SK-N-SH (cell line): ENCODE measurements at regions not wholly inside any gene's neighbourhood (a gene's known extent, or its start where the extent isn't known, plus 50 kb on each side); places are given as distances from the start of the nearest gene placed in this dataset.

Source experiments
- CTCF ChIA-PET: fragments of 300-600, 350-600 bp; formaldehyde crosslinking; extraction: SDS; loops from one replicate; lab custom pipeline; 2021; lab: Yijun Ruan, JAX
- POLR2A ChIA-PET: fragments of 350-600 bp; sonication (Branson Sonifier 250); formaldehyde crosslinking; extraction: SDS; loops from one replicate; lab custom pipeline; 2020; ENCODE audit warnings: antibody characterized with exemption, inconsistent platforms; lab: Yijun Ruan, JAX
- DNase-seq: peaks from one replicate; pipeline ENCODE4 v3.0.0; 2012
- H2AFZ ChIP-seq: fragments of 200-600 bp; sonication (generic); 2 replicates; pipeline ENCODE4 v1.8.1; 2016; ENCODE audit warnings: antibody characterized with exemption, mild to moderate bottlenecking, low read depth
- H3F3A ChIP-seq: fragments of 200-600 bp; sonication (generic); replicated peaks from 2 replicates; pipeline ENCODE3; 2016; ENCODE audit warnings: antibody characterized with exemption, mild to moderate bottlenecking; ENCODE audit not compliant: insufficient read depth
- H3K27ac ChIP-seq, 2 experiments: fragments of 200-500 bp in 1 of 2; fragments of 200-600 bp in 1 of 2; sonication (Bioruptor generic) in 1 of 2; sonication (generic), shearing (Covaris generic) in 1 of 2; 2 replicates each; pipeline versions ENCODE4 v1.5.1 to v1.6.1; 2014 to 2016; ENCODE audit warnings: low read depth in 2 of 2, inconsistent platforms in 1 of 2, low read length in 1 of 2, mild to moderate bottlenecking in 1 of 2, mixed read lengths in 1 of 2
- H3K27me3 ChIP-seq: fragments of 200-600 bp; sonication (generic), shearing (Covaris generic); 2 replicates; pipeline ENCODE4 v1.6.1; 2016; ENCODE audit warnings: mixed run types; ENCODE audit not compliant: insufficient read depth
- H3K36me3 ChIP-seq, 2 experiments: fragments of 200-500 bp in 1 of 2; fragments of 200-600 bp in 1 of 2; sonication (Bioruptor generic) in 1 of 2; sonication (generic) in 1 of 2; replicated peaks in 1 of 2; 2 replicates each; pipeline versions ENCODE3 to v1.5.1; 2014 to 2016; ENCODE audit warnings: low read length in 1 of 2, mild to moderate bottlenecking in 1 of 2; ENCODE audit not compliant: insufficient read depth in 2 of 2, control insufficient read depth in 1 of 2
- H3K4me1 ChIP-seq, 2 experiments: fragments of 200-500 bp in 1 of 2; fragments of 200-600 bp in 1 of 2; sonication (Bioruptor generic) in 1 of 2; sonication (generic), shearing (Covaris generic) in 1 of 2; 2 replicates each; pipeline versions ENCODE4 v1.5.1 to v1.6.1; 2014 to 2016; ENCODE audit warnings: low read depth in 1 of 2, low read length in 1 of 2, mixed run types in 1 of 2; ENCODE audit not compliant: insufficient read depth in 2 of 2, control insufficient read depth in 1 of 2
- H3K4me2 ChIP-seq: fragments of 200-600 bp; sonication (generic), shearing (Covaris generic); 2 replicates; pipeline ENCODE4 v1.6.1; 2017; ENCODE audit warnings: mixed run types
- H3K4me3 ChIP-seq, 2 experiments: fragments of 200-500 bp in 1 of 2; fragments of 200-600 bp in 1 of 2; sonication (Bioruptor generic) in 1 of 2; sonication (generic), shearing (Covaris generic) in 1 of 2; 2 replicates each; pipeline versions ENCODE4 v1.5.1 to v1.8.1; 2014 to 2016; ENCODE audit warnings: low read depth in 2 of 2, inconsistent platforms in 1 of 2, low read length in 1 of 2, mild to moderate bottlenecking in 1 of 2, mixed read lengths in 1 of 2, moderate library complexity in 1 of 2
- H3K79me2 ChIP-seq: fragments of 200-600 bp; sonication (generic); 2 replicates; pipeline ENCODE4 v1.8.1; 2017; ENCODE audit warnings: mild to moderate bottlenecking; ENCODE audit not compliant: insufficient read depth
- H3K9ac ChIP-seq: fragments of 200-600 bp; sonication (generic); 2 replicates; pipeline ENCODE4 v1.6.1; 2017; ENCODE audit warnings: mixed run types
- H3K9me2 ChIP-seq: fragments of 200-600 bp; sonication (generic); 2 replicates; pipeline ENCODE4 v1.6.1; 2017; ENCODE audit warnings: mixed run types
- H3K9me3 ChIP-seq: fragments of 200-600 bp; sonication (generic); 2 replicates; pipeline ENCODE4 v1.6.1; 2017; ENCODE audit warnings: mixed run types, mild to moderate bottlenecking, moderate library complexity
- H4K20me1 ChIP-seq: fragments of 200-600 bp; sonication (generic); 2 replicates; pipeline ENCODE4 v1.6.1; 2017; ENCODE audit warnings: mild to moderate bottlenecking, mixed run types; ENCODE audit not compliant: insufficient read depth
- CHD2 ChIP-seq: fragments of 150-350 bp; IDR thresholded peaks from 2 replicates; pipeline ENCODE4 v1.6.1; 2018; ENCODE audit warnings: low read length; ENCODE audit not compliant: partially characterized antibody
- CTCF ChIP-seq: fragments of 200-600 bp; sonication (generic); IDR thresholded peaks from 2 replicates; pipeline ENCODE4 v1.6.1; 2017; ENCODE audit warnings: antibody characterized with exemption, mild to moderate bottlenecking, moderate library complexity
- EP300 ChIP-seq, 2 experiments: IDR thresholded peaks; 2 replicates each; pipeline versions ENCODE4 v1.4.0 to v1.6.1; 2012; ENCODE audit warnings: borderline replicate concordance in 1 of 2, low read depth in 1 of 2, low read length in 1 of 2
- FOXJ3 ChIP-seq: sonication (generic); formaldehyde crosslinking; IDR thresholded peaks from 2 replicates; pipeline ENCODE4 v1.5.1; 2020; ENCODE audit warnings: mild to moderate bottlenecking, missing genetic modification reagents
- FOXM1 ChIP-seq: IDR thresholded peaks from 2 replicates; pipeline ENCODE4 v1.4.0; 2012; ENCODE audit warnings: low read depth, mild to moderate bottlenecking
- GATA2 ChIP-seq: sonication (generic); formaldehyde crosslinking; IDR thresholded peaks from 2 replicates; pipeline ENCODE4 v1.5.0; 2020; ENCODE audit warnings: mild to moderate bottlenecking, missing genetic modification reagents
- JUND ChIP-seq: IDR thresholded peaks from 2 replicates; pipeline ENCODE4 v1.4.0; 2012
- MEF2A ChIP-seq: IDR thresholded peaks from 2 replicates; pipeline ENCODE4 v1.4.0; 2012; ENCODE audit warnings: low read depth, borderline replicate concordance
- NFIC ChIP-seq: IDR thresholded peaks from 2 replicates; pipeline ENCODE4 v1.4.0; 2012; ENCODE audit warnings: borderline replicate concordance
- NRF1 ChIP-seq: IDR thresholded peaks from 2 replicates; pipeline ENCODE4 v1.6.1; 2012; ENCODE audit warnings: low read depth, mild to moderate bottlenecking, low read length
- PBX3 ChIP-seq: IDR thresholded peaks from 2 replicates; pipeline ENCODE4; 2012
- POLR2AphosphoS5 ChIP-seq: IDR thresholded peaks from 2 replicates; pipeline ENCODE4 v1.6.1; 2012; ENCODE audit warnings: low read depth, low read length
- RAD21 ChIP-seq: IDR thresholded peaks from 2 replicates; pipeline ENCODE4 v1.6.1; 2012; ENCODE audit warnings: mild to moderate bottlenecking, low read length
- RCOR1 ChIP-seq: fragments of 150-350 bp; IDR thresholded peaks from 2 replicates; pipeline ENCODE4 v1.6.1; 2017; ENCODE audit warnings: antibody characterized with exemption, low read length
- RFX5 ChIP-seq: IDR thresholded peaks from 2 replicates; pipeline ENCODE4 v1.6.1; 2012; ENCODE audit warnings: mild to moderate bottlenecking, improper control_type of control experiment, low read length
- TAF1 ChIP-seq: IDR thresholded peaks from 2 replicates; pipeline ENCODE4 v1.6.1; 2012; ENCODE audit warnings: low read depth, mild to moderate bottlenecking, low read length, moderate library complexity, borderline replicate concordance
- TCF12 ChIP-seq: IDR thresholded peaks from 2 replicates; pipeline ENCODE4 v1.4.0; 2012
- TEAD4 ChIP-seq: IDR thresholded peaks from 2 replicates; pipeline ENCODE4 v1.4.0; 2012; ENCODE audit warnings: mild to moderate bottlenecking, borderline replicate concordance; ENCODE audit not compliant: insufficient read depth
- USF1 ChIP-seq: IDR thresholded peaks from 2 replicates; pipeline ENCODE4 v1.4.0; 2012; ENCODE audit warnings: low read depth, borderline replicate concordance
- YY1 ChIP-seq: IDR thresholded peaks from 2 replicates; pipeline ENCODE4 v1.4.0; 2012; ENCODE audit warnings: low read depth, mild to moderate bottlenecking
- WGBS: methylation state at CpG from one replicate; pipeline ENCODE4 v1.1.6; 2017; ENCODE audit warnings: low lambda C conversion rate; 5-methylcytosine and 5-hydroxymethylcytosine counted together

- CTCF ChIA-PET = no interaction called here
- DNase-seq = no peak
Observed at GRCh38 chr2:175827856-175828255, 174.2 kb downstream of the LNPK start.

DNA sequence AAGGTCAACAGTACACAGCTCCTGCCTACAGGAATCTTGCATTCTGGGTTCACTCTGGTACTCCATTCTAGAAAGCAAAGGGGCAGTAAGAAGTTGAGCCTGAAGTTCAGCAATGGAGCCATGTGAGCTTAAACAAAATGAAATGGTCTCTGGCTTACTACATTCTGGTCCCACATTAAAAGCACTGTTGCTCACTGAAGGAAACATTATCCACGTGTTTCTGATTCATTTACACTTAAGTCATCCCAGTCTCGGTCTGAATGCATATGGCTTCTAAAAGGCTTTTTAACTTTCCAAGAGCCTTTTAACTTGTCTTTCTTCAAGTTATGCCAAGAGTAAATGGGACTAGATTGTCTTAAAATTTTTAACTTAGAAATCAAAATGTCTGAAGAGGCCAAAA lies 177.8 kb downstream of the LNPK start:
- Histone ChIP-seq H2AFZ (no peak overlapping the region), H3K9ac (no peak overlapping the region)

More at GRCh38 chr2:175827856-175828255, 174.2 kb downstream of the LNPK start:
- Histone ChIP-seq H3K4me1 (no peaks in the 10 kb centered on the region), H3K9me2 (no peaks in the 10 kb centered on the region), H3K9me3 (no peaks in the 10 kb centered on the region), H4K20me1 (no peaks in the 10 kb centered on the region), H3K4me3 (no peak overlapping the region), H3K27me3 (no peaks in the 10 kb centered on the region), H3K4me2 (no peak overlapping the region), H3K36me3 (no peaks in the 10 kb centered on the region), H3K9ac (no peak overlapping the region), H3F3A (no peaks in the 10 kb centered on the region), H3K27ac (no peak overlapping the region), H2AFZ (no peak overlapping the region), H3K79me2 (no peaks in the 10 kb centered on the region)
- 21% methylated on average over 2 of the region's 2 CpGs for WGBS
- no peak for TF ChIP-seq FOXM1
- TF ChIP-seq TEAD4 = no peak
- no peak for TF ChIP-seq CTCF
- no peak for TF ChIP-seq MEF2A
- POLR2A ChIA-PET = no interaction called here

More for the DNA sequence above, 177.8 kb downstream of the LNPK start:
- H3K4me2 ChIP-seq = no peak overlapping the region
- no peaks in the 10 kb centered on the region for H3K9me3 ChIP-seq
- H3K79me2 ChIP-seq = no peaks in the 10 kb centered on the region
- no peaks in the 10 kb centered on the region for H3K36me3 ChIP-seq
- H3K4me3 ChIP-seq = no peak overlapping the region
- 34% methylated on average over 2 of the region's 2 CpGs for WGBS
- H3F3A ChIP-seq = no peaks in the 10 kb centered on the region
- ChIA-PET POLR2A (no interaction called here), CTCF (interaction anchor here (1.2 to 1.5 kb wide), 2 partner anchors 12 to 23 kb away, joined by 3 read pairs; no protein-coding TSS in a partner anchor)
- DNase-seq = no peak
- no peaks in the 10 kb centered on the region for H3K4me1 ChIP-seq
- no peaks in the 10 kb centered on the region for H4K20me1 ChIP-seq
- no peaks in the 10 kb centered on the region for H3K27me3 ChIP-seq
- no peaks in the 10 kb centered on the region for H3K9me2 ChIP-seq
- TF ChIP-seq POLR2AphosphoS5 (no peak), RAD21 (no peak), TEAD4 (no peak), GATA2 (CRISPR knock-in tag) (no peak), EP300 (IDR thresholded peaks at IDR 0.05; ENCODE audit: borderline replicate concordance in 1 of 2, low read depth in 1 of 2, low read length in 1 of 2) (no peak), NFIC (no peak), MEF2A (no peak), PBX3 (no peak), TCF12 (no peak), YY1 (no peak), NRF1 (no peak), RFX5 (no peak), TAF1 (no peak), CHD2 (no peak), JUND (no peak), FOXJ3 (CRISPR knock-in tag) (no peak), RCOR1 (no peak), USF1 (no peak)
- no peak overlapping the region for H3K27ac ChIP-seq
